ENCODE measurements at regions not wholly inside any gene's neighbourhood (a gene's known extent, or its start where the extent isn't known, plus 50 kb on each side); places are given as distances from the start of the nearest gene placed in this dataset.

- CTCF ChIA-PET, result no interaction called here
- DNase-seq, result no peak
- no peaks in the 10 kb centered on the region for H3K9me3 Mint-ChIP-seq (ENCODE audit: low read depth, unreplicated experiment)
These were observed 1089.8 kb downstream of the TUSC7 start for GRCh38 chr3:117799387-117799735.

GRCh38 chr3:117801912-117802239 lies 1092.3 kb downstream of the TUSC7 start:
- CTCF ChIA-PET, result no interaction called here
- no peak overlapping the region for H3K4me3 Mint-ChIP-seq (ENCODE audit: low read depth, unreplicated experiment)
- no peaks in the 10 kb centered on the region for H3K9me3 Mint-ChIP-seq (ENCODE audit: low read depth, unreplicated experiment)
- no peaks in the 10 kb centered on the region for H3K36me3 Mint-ChIP-seq (ENCODE audit: insufficient read depth, unreplicated experiment)
- no peak for TF ChIP-seq CTCF (IDR thresholded peaks at IDR 0.05; ENCODE audit: unreplicated experiment)
- H3K27me3 Mint-ChIP-seq (ENCODE audit: unreplicated experiment), result no peaks in the 10 kb centered on the region
- intact Hi-C loops (cut with micrococcal nuclease; ENCODE audit: unreplicated experiment), result no loop called here
- BruUV-seq (replicated peaks), result no TSS peak
- no peaks in the 10 kb centered on the region for H3K4me1 Mint-ChIP-seq (ENCODE audit: low read depth, unreplicated experiment)
- DNase-seq, result no peak
- no peak overlapping the region for H3K27ac Mint-ChIP-seq (ENCODE audit: unreplicated experiment)

More at GRCh38 chr3:117799387-117799735, 1089.8 kb downstream of the TUSC7 start:
- Mint-ChIP-seq H3K27me3 (ENCODE audit: unreplicated experiment) (no peaks in the 10 kb centered on the region), H3K4me3 (ENCODE audit: low read depth, unreplicated experiment) (no peak overlapping the region), H3K4me1 (ENCODE audit: low read depth, unreplicated experiment) (no peaks in the 10 kb centered on the region), H3K27ac (ENCODE audit: unreplicated experiment) (no peak overlapping the region), H3K36me3 (ENCODE audit: insufficient read depth, unreplicated experiment) (no peaks in the 10 kb centered on the region)
- TF ChIP-seq CTCF (IDR thresholded peaks at IDR 0.05; ENCODE audit: unreplicated experiment), result no peak
- intact Hi-C loops (cut with micrococcal nuclease; ENCODE audit: unreplicated experiment), result no loop called here
- no TSS peak for BruUV-seq (replicated peaks)

GRCh38 chr3:117809186-117810081 lies 1099.9 kb downstream of the TUSC7 start:
- no peaks in the 10 kb centered on the region for H3K4me1 Mint-ChIP-seq (ENCODE audit: low read depth, unreplicated experiment)

GRCh38 chr3:117811786-117812185 lies 1102.2 kb downstream of the TUSC7 start:
- no peak overlapping the region for H3K27ac Mint-ChIP-seq (ENCODE audit: unreplicated experiment)
- H3K4me3 Mint-ChIP-seq (ENCODE audit: low read depth, unreplicated experiment), result no peak overlapping the region
- intact Hi-C loops (cut with micrococcal nuclease; ENCODE audit: unreplicated experiment), result no loop called here
- H3K36me3 Mint-ChIP-seq (ENCODE audit: insufficient read depth, unreplicated experiment), result no peaks in the 10 kb centered on the region
- BruUV-seq (replicated peaks), result no TSS peak
- no peaks in the 10 kb centered on the region for H3K27me3 Mint-ChIP-seq (ENCODE audit: unreplicated experiment)
- no peak for TF ChIP-seq CTCF (IDR thresholded peaks at IDR 0.05; ENCODE audit: unreplicated experiment)
- H3K9me3 Mint-ChIP-seq (ENCODE audit: low read depth, unreplicated experiment), result no peaks in the 10 kb centered on the region
- CTCF ChIA-PET, result interaction anchor here (0.5 to 0.6 kb wide), 2 partner anchors 39 to 534 kb away, joined by 3 to 5 read pairs; no protein-coding TSS in a partner anchor
- H3K4me1 Mint-ChIP-seq (ENCODE audit: low read depth, unreplicated experiment), result no peaks in the 10 kb centered on the region
- DNase-seq, result no peak

More at GRCh38 chr3:117809186-117810081, 1099.9 kb downstream of the TUSC7 start:
- CTCF ChIA-PET, result interaction anchor here (0.7 kb wide), 1 partner anchor 13 kb away, joined by 5 read pairs; no protein-coding TSS in a partner anchor
- no peaks in the 10 kb centered on the region for H3K9me3 Mint-ChIP-seq (ENCODE audit: low read depth, unreplicated experiment)
- no peaks in the 10 kb centered on the region for H3K27me3 Mint-ChIP-seq (ENCODE audit: unreplicated experiment)
- no peak for DNase-seq
- BruUV-seq (replicated peaks), result no TSS peak
- H3K27ac Mint-ChIP-seq (ENCODE audit: unreplicated experiment), result no peak overlapping the region
- H3K4me3 Mint-ChIP-seq (ENCODE audit: low read depth, unreplicated experiment), result no peak overlapping the region
- intact Hi-C loops (cut with micrococcal nuclease; ENCODE audit: unreplicated experiment), result no loop called here
- no peak for TF ChIP-seq CTCF (IDR thresholded peaks at IDR 0.05; ENCODE audit: unreplicated experiment)
- H3K36me3 Mint-ChIP-seq (ENCODE audit: insufficient read depth, unreplicated experiment), result no peaks in the 10 kb centered on the region
